Heart right ventricle (tissue), 16 donors: ENCODE measurements at regions not wholly inside any gene's neighbourhood (a gene's known extent, or its start where the extent isn't known, plus 50 kb on each side); places are given as distances from the start of the nearest gene placed in this dataset.
A peak's percentile ranks its signal among the peaks of the same experiment; 100 is the strongest.

Source experiments
- ATAC-seq, 8 donors: fragments of 200-7000 bp; cut with Tn5 transposase; one replicate each; pipeline ENCODE4 v1.9.1; 2020; ENCODE audit warnings: mild to moderate bottlenecking in 8 of 8, moderate library complexity in 8 of 8, moderate number of reproducible peaks in 1 of 8
- DNase-seq, 2 donors: peaks; one replicate each; pipeline ENCODE4 v3.0.0-alpha.2; 2020
- H3K27ac ChIP-seq, 10 donors: fragments of 200-600 bp; sonication (generic) in 2 of 10; one replicate each; pipeline versions ENCODE4 v1.5.0 to v1.8.0; 2020 to 2022; ENCODE audit warnings: mild to moderate bottlenecking in 3 of 10
- H3K27me3 ChIP-seq, 7 donors: fragments of 200-600 bp; one replicate each; pipeline ENCODE4 v1.8.0; 2021 to 2022; ENCODE audit warnings: mild to moderate bottlenecking in 2 of 7
- H3K36me3 ChIP-seq, 9 donors: fragments of 200-600 bp; sonication (generic) in 1 of 9; one replicate each; pipeline versions ENCODE4 v1.5.0 to v1.8.0; 2020 to 2022; ENCODE audit warnings: mild to moderate bottlenecking in 2 of 9
- H3K4me1 ChIP-seq, 9 donors: fragments of 200-600 bp; sonication (generic) in 1 of 9; one replicate each; pipeline versions ENCODE4 v1.5.0 to v1.8.0; 2020 to 2022; ENCODE audit warnings: mild to moderate bottlenecking in 4 of 9
- H3K4me3 ChIP-seq, 10 donors: fragments of 200-600 bp; sonication (generic) in 2 of 10; one replicate each; pipeline versions ENCODE4 v1.5.0 to v1.8.0; 2020 to 2022; ENCODE audit warnings: mild to moderate bottlenecking in 7 of 10, moderate library complexity in 2 of 10
- H3K9me3 ChIP-seq, 11 donors: fragments of 200-600 bp in 10 of 11; sonication (generic) in 2 of 11; one replicate each; pipeline versions ENCODE4 v1.5.0 to v1.8.0; 2013 to 2022; ENCODE audit warnings: mild to moderate bottlenecking in 2 of 11, control low read depth in 1 of 11, moderate library complexity in 1 of 11
- WGBS, 2 donors: extraction: QIAGEN DNeasy Blood & Tissue Kit; methylation state at CpG; one replicate each; pipeline ENCODE4 v1.1.7; 2013; ENCODE audit warnings: inconsistent platforms in 1 of 2; 5-methylcytosine and 5-hydroxymethylcytosine counted together
- intact Hi-C, 10 donors: fragments of 100-400 bp; cut with DNase I; formaldehyde crosslinking; loops; one replicate each; pipeline versions ENCODE4 v1.11.1 to v1.14.2; 2022
- TF ChIP-seq, protein P1 (sequence below), 9 donors: fragments of 200-600 bp; sonication (generic) in 2 of 9; IDR thresholded peaks; one replicate each; pipeline versions ENCODE4 v1.5.0 to v1.8.0; 2021 to 2022; ENCODE audit warnings: antibody characterized with exemption in 9 of 9, mild to moderate bottlenecking in 5 of 9, moderate library complexity in 1 of 9
- donor health status: Arrhythmogenic right ventricular cardiomyopathy.
- donor health status: ischemic (EF 13 %, LVEDD 7.1; RV severe dilation, severe dysfunction).
- donor health status: healthy with polysubstance abuse.
- donor health status: DM: no; HTN: yes; CAD: no.
- donor health status: DM: no; HTN: no; CAD: no.
- donor health status: ischemic (EF 25% LVEDD 6.9; RV normal size, moderate dysfunction).
- donor health status: ischemic (EF 25% LVEDD 5.7; RV mildly dilated, moderate dysfunction).
- donor health status: healthy.
- donor health status: DM: yes; HTN: yes; CAD: no.
- donor health status: Ischemic cardiomyopathy.
- donor health status: ischemic (EF 35%, LVEDD 5.7; RV mildly dilated, moderate dysfunction).
- donor health status: nonischemic (EF 11% LVEDD 7.7; RV severe dilation, severe dysfunction).
- donor health status: DM: yes; HTN: yes; CAD: no.
- donor health status: PGD.
- donor health status: ischemic (EF 29% LVEDD 5.4; RV normal size, mild dysfunction).
- donor health status: nonischemic (EF 23%, LVEDD 6.1; RV moderate dilation, normal function).

- H3K9me3 ChIP-seq, result peaks cover 0 to 8% (median 0%) of the 10 kb centered on the region in 11 donors
- 85 to 90% methylated on average over 10 of the region's 10 CpGs for WGBS, 2 donors
- DNase-seq (no peak), ATAC-seq (no peak)
- intact Hi-C loops, result no loop called here
- peaks cover 0 to 3% (median 0%) of the 10 kb centered on the region in 7 donors for H3K27me3 ChIP-seq
- TF ChIP-seq, protein P1, sequence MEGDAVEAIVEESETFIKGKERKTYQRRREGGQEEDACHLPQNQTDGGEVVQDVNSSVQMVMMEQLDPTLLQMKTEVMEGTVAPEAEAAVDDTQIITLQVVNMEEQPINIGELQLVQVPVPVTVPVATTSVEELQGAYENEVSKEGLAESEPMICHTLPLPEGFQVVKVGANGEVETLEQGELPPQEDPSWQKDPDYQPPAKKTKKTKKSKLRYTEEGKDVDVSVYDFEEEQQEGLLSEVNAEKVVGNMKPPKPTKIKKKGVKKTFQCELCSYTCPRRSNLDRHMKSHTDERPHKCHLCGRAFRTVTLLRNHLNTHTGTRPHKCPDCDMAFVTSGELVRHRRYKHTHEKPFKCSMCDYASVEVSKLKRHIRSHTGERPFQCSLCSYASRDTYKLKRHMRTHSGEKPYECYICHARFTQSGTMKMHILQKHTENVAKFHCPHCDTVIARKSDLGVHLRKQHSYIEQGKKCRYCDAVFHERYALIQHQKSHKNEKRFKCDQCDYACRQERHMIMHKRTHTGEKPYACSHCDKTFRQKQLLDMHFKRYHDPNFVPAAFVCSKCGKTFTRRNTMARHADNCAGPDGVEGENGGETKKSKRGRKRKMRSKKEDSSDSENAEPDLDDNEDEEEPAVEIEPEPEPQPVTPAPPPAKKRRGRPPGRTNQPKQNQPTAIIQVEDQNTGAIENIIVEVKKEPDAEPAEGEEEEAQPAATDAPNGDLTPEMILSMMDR (IDR thresholded peaks at IDR 0.05), result no peak
- no peaks in the 10 kb centered on the region for H3K36me3 ChIP-seq
- peaks cover 0 to 20% (median 0%) of the 10 kb centered on the region in 9 donors for H3K4me1 ChIP-seq
- no peak overlapping the region for H3K4me3 ChIP-seq
- H3K27ac ChIP-seq, result no peak overlapping the region
Observed at GRCh38 chr4:186934244-186934643, 210.6 kb upstream of the FAT1 start.

- Histone ChIP-seq H3K4me1 (peaks cover 0 to 20% (median 0%) of the 10 kb centered on the region in 9 donors), H3K27ac (no peak overlapping the region), H3K36me3 (no peaks in the 10 kb centered on the region), H3K4me3 (no peak overlapping the region), H3K27me3 (peaks cover 0 to 3% (median 0%) of the 10 kb centered on the region in 7 donors), H3K9me3 (peaks cover 0 to 6% (median 0%) of the 10 kb centered on the region in 11 donors)
- 93 to 94% methylated on average over 8 of the region's 8 CpGs for WGBS, 2 donors
- TF ChIP-seq, protein P1 (IDR thresholded peaks at IDR 0.05), result no peak
- DNase-seq, result no peak
- ATAC-seq, result no peak
- intact Hi-C loops, result loop anchor here in 1 of 10 donors (5.0 kb wide), 1 partner anchor 208 kb away; no protein-coding TSS in a partner anchor
Observed at GRCh38 chr4:186934841-186935443, 211.3 kb upstream of the FAT1 start.

GRCh38 chr4:186935901-186936300 lies 212.2 kb upstream of the FAT1 start:
- Histone ChIP-seq H3K36me3 (no peaks in the 10 kb centered on the region), H3K4me1 (peaks cover 0 to 20% (median 0%) of the 10 kb centered on the region in 9 donors), H3K27ac (peak overlapping the region in 3 of 10 donors; percentile 47 to 61 (median 50)), H3K4me3 (no peak overlapping the region), H3K27me3 (no peaks in the 10 kb centered on the region), H3K9me3 (no peaks in the 10 kb centered on the region)
- TF ChIP-seq, protein P1 (IDR thresholded peaks at IDR 0.05), result no peak
- ATAC-seq (no peak), DNase-seq (no peak)
- 92 to 97% methylated on average over 4 of the region's 4 CpGs for WGBS, 2 donors
- intact Hi-C loops, result loop anchor here in 1 of 10 donors (5.0 kb wide), 1 partner anchor 209 kb away; no protein-coding TSS in a partner anchor

DNA sequence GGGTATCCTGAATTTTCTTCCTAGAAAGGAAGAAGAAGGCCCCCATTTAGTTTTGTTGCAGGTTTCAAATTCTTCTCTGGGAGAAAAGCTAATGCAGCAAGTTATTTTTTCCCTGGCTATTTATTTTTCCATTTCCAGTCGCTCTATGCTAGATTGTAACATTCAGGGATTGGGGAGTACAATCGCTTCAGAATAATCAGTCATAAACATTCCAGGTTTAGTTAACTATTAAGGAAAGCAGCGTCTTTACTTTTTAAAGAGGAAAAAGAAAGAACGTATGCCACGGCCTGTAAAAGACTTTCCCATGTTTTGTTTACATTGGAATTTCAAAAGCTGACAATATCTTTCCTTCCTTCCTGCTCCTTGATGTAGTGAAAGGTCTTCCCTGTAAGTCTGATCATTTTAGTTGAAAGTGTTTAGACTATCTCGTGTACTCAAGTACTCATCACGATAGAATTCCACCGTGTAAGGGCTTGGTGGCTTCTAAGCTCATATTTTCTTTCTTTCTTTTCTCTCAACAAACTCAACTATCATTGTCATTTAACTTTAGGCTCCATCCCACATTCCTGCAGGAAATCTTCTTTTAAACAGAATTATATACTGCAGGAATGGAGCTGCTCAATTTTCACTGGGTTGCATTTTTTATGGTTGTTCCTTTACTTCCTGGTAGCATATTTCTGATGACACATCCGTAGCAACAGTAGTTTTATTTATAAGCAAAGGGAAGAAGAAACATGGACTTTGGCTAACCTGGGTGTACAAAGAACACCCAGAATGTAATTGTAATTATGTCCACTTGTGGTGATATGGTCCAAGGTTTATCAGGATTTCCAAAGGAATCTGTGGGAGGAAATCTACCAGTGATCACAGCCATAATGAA lies 213.1 kb upstream of the FAT1 start:
- TF ChIP-seq, protein P1 (IDR thresholded peaks at IDR 0.05), result peak in 2 of 9 donors; percentile 13 to 15
- H3K27ac ChIP-seq, result peak overlapping the region in 7 of 10 donors; percentile 27 to 69 (median 50)
- H3K9me3 ChIP-seq, result no peaks in the 10 kb centered on the region
- H3K4me1 ChIP-seq, result peaks cover 0 to 20% (median 0%) of the 10 kb centered on the region in 9 donors
- peak overlapping the region in 2 of 10 donors; percentile 2 to 3 for H3K4me3 ChIP-seq
- no peaks in the 10 kb centered on the region for H3K36me3 ChIP-seq
- WGBS, 2 donors, result 35 to 49% methylated on average over 9 of the region's 9 CpGs
- DNase-seq, result no peak
- intact Hi-C loops, result loop anchor here in 1 of 10 donors (5.0 kb wide), 1 partner anchor 209 kb away; no protein-coding TSS in a partner anchor
- H3K27me3 ChIP-seq, result no peaks in the 10 kb centered on the region
- peak in 6 of 8 donors; percentile 35 to 65 (median 42) for ATAC-seq
